GM12878 (cell line): ENCODE measurements at regions not wholly inside any gene's neighbourhood (a gene's known extent, or its start where the extent isn't known, plus 50 kb on each side); places are given as distances from the start of the nearest gene placed in this dataset.

Experiments used
- ATAC-seq: fragments of 200-7000 bp; cut with Tn5 transposase; 3 replicates; pipeline ENCODE4 v1.9.1; 2020; ENCODE audit warnings: mild to moderate bottlenecking, moderate library complexity
- BruUV-seq: library from RNA; stranded (reverse); fragments of 400-500 nt; replicated peaks from 2 replicates; lab custom pipeline; 2021; lab: Mats Ljungman, UMichigan
- CTCF ChIA-PET: fragments of 300-600 bp; sonication (Branson Sonifier 250); formaldehyde crosslinking; extraction: SDS; loops from one replicate; lab custom pipeline; 2021; ENCODE audit warnings: inconsistent platforms; lab: Yijun Ruan, JAX
- POLR2A ChIA-PET: fragments of 350-600 bp; formaldehyde crosslinking; extraction: SDS; loops from one replicate; lab custom pipeline; 2021; ENCODE audit warnings: inconsistent platforms; lab: Charles Lee
- RAD21 ChIA-PET: fragments of 300-600 bp; sonication (Branson Sonifier 250); formaldehyde crosslinking; loops from one replicate; lab custom pipeline; 2023; ENCODE audit warnings: antibody characterized with exemption; ENCODE audit not compliant: unreplicated experiment; lab: Charles Lee
- SMC1A ChIA-PET: fragments of 300-600 bp; sonication (Branson Sonifier 250); formaldehyde crosslinking; loops from one replicate; lab custom pipeline; 2023; ENCODE audit not compliant: unreplicated experiment, uncharacterized antibody; lab: Charles Lee
- DNase-seq: peaks from one replicate; pipeline ENCODE4 v3.0.0-alpha.2; 2011; ENCODE audit warnings: low read depth, low spot score
- FAIRE-seq: peaks from 3 replicates; lab custom pipeline; 2011; peaks lifted over from hg19 to GRCh38; lab: Jason Lieb, UNC
- H2AFZ ChIP-seq: 2 replicates; pipeline ENCODE4 v1.6.0; 2011; ENCODE audit warnings: low read depth, low read length, control low read depth; ENCODE audit not compliant: control insufficient read depth
- H3K27ac ChIP-seq: 2 replicates; pipeline ENCODE4 v1.5.1; 2011; ENCODE audit warnings: control low read depth; ENCODE audit not compliant: control insufficient read depth, insufficient read depth
- H3K27me3 ChIP-seq, 2 experiments: replicated peaks in 1 of 2; 2 replicates each; pipeline versions ENCODE4 v1.6.0 to v1.6.1; 2011; ENCODE audit warnings: low read length in 1 of 2; ENCODE audit not compliant: control insufficient read depth in 2 of 2, insufficient read depth in 2 of 2
- H3K36me3 ChIP-seq, 2 experiments: 2 replicates each; pipeline ENCODE4 v1.5.1; 2011; ENCODE audit warnings: low read length in 1 of 2; ENCODE audit not compliant: control insufficient read depth in 2 of 2, insufficient read depth in 2 of 2
- H3K4me1 ChIP-seq: 2 replicates; pipeline ENCODE4 v1.6.1; 2011; ENCODE audit warnings: mild to moderate bottlenecking, low read length, moderate library complexity, mixed read lengths; ENCODE audit not compliant: control insufficient read depth, insufficient read depth
- H3K4me2 ChIP-seq: 2 replicates; pipeline ENCODE4 v1.6.0; 2011; ENCODE audit warnings: control low read depth; ENCODE audit not compliant: control insufficient read depth, insufficient read depth
- H3K4me3 ChIP-seq: fragments of 200-600 bp; sonication (generic); 2 replicates; pipeline ENCODE4 v1.5.1; 2016
- H3K79me2 ChIP-seq: 2 replicates; pipeline ENCODE4 v1.6.0; 2011; ENCODE audit warnings: low read length; ENCODE audit not compliant: control insufficient read depth, insufficient read depth
- H3K9ac ChIP-seq: 2 replicates; pipeline ENCODE4 v1.8.0; 2011; ENCODE audit warnings: low read length, control low read depth, mixed read lengths; ENCODE audit not compliant: control insufficient read depth, insufficient read depth
- H3K9me3 ChIP-seq: replicated peaks from 3 replicates; pipeline ENCODE4 v1.5.1; 2011; ENCODE audit warnings: mild to moderate bottlenecking, low read length; ENCODE audit not compliant: control insufficient read depth, insufficient read depth
- H4K20me1 ChIP-seq: 2 replicates; pipeline ENCODE4 v1.6.0; 2011; ENCODE audit not compliant: control insufficient read depth, insufficient read depth
- CHD2 ChIP-seq: IDR thresholded peaks from 2 replicates; pipeline ENCODE4 v1.6.1; 2011; ENCODE audit warnings: low read depth, low read length, improper control_type of control experiment, borderline replicate concordance
- CHD4 ChIP-seq: fragments of 200-600 bp; sonication (generic); IDR thresholded peaks from 2 replicates; pipeline ENCODE4 v1.6.1; 2016; ENCODE audit warnings: mild to moderate bottlenecking
- CTCF ChIP-seq, 3 experiments: IDR thresholded peaks in 2 of 3; conservative IDR thresholded peaks in 1 of 3; 2 replicates each; pipeline ENCODE4 v1.5.1; 2011; ENCODE audit warnings: low read depth in 3 of 3, low read length in 3 of 3, mild to moderate bottlenecking in 3 of 3, control low read depth in 2 of 3, moderate library complexity in 2 of 3, inconsistent platforms in 1 of 3, mixed read lengths in 1 of 3; ENCODE audit not compliant: control insufficient read depth in 2 of 3, insufficient read depth in 1 of 3; ENCODE audit errors: extremely low read depth in 1 of 3
- EED ChIP-seq: sonication (generic); IDR thresholded peaks from 2 replicates; pipeline ENCODE4 v1.6.1; 2016; ENCODE audit warnings: antibody characterized with exemption, low read depth
- ESRRA ChIP-seq: IDR thresholded peaks from 2 replicates; pipeline ENCODE4 v1.6.1; 2012; ENCODE audit warnings: mild to moderate bottlenecking, low read length, improper control_type of control experiment
- EZH2 ChIP-seq: IDR thresholded peaks from 2 replicates; pipeline ENCODE4 v1.6.1; 2012; ENCODE audit warnings: low read depth, mild to moderate bottlenecking, control low read depth, inconsistent platforms, low read length, borderline replicate concordance; ENCODE audit not compliant: control insufficient read depth
- FOS ChIP-seq: IDR thresholded peaks from 3 replicates; pipeline ENCODE4 v1.6.1; 2011; ENCODE audit warnings: borderline replicate concordance; ENCODE audit not compliant: insufficient read length; ENCODE audit errors: extremely low read depth
- HDGF ChIP-seq: fragments of 450-650 bp; IDR thresholded peaks from 2 replicates; pipeline ENCODE4 v1.6.1; 2016; ENCODE audit warnings: antibody characterized with exemption
- JUND ChIP-seq: IDR thresholded peaks from 2 replicates; pipeline ENCODE4 v1.6.1; 2012; ENCODE audit warnings: low read depth, mild to moderate bottlenecking, low read length, improper control_type of control experiment, moderate library complexity
- POLR2A ChIP-seq: IDR thresholded peaks from 2 replicates; pipeline ENCODE4 v1.6.1; 2011; ENCODE audit warnings: low read depth, mild to moderate bottlenecking, low read length
- POLR2AphosphoS2 ChIP-seq: IDR thresholded peaks from 2 replicates; pipeline ENCODE4 v1.6.1; 2011; ENCODE audit warnings: low read depth, mild to moderate bottlenecking, low read length, improper control_type of control experiment, moderate library complexity
- RFX5 ChIP-seq: IDR thresholded peaks from 2 replicates; pipeline ENCODE4 v1.6.1; 2011; ENCODE audit warnings: low read depth, low read length, improper control_type of control experiment
- SIX5 ChIP-seq: IDR thresholded peaks from 2 replicates; pipeline ENCODE4 v1.6.1; 2011; ENCODE audit warnings: mild to moderate bottlenecking, low read depth, low read length, moderate library complexity; ENCODE audit not compliant: severe bottlenecking
- TCF3 ChIP-seq: IDR thresholded peaks from 2 replicates; pipeline ENCODE4 v1.6.1; 2012; ENCODE audit warnings: low read depth, mild to moderate bottlenecking, low read length, borderline replicate concordance; ENCODE audit not compliant: insufficient read depth
- ZBED1 ChIP-seq: IDR thresholded peaks from 2 replicates; pipeline ENCODE4 v1.6.1; 2016; ENCODE audit warnings: borderline replicate concordance
- ZBTB11 ChIP-seq: fragments of 450-650 bp; formaldehyde crosslinking; IDR thresholded peaks from 2 replicates; pipeline ENCODE4 v1.5.0; 2022; ENCODE audit warnings: mild to moderate bottlenecking, missing genetic modification characterization
- WGBS: methylation state at CpG from one replicate; pipeline ENCODE4 v1.1.6; 2016; ENCODE audit warnings: low lambda C conversion rate; ENCODE audit not compliant: insufficient replicate concordance, insufficient coverage; ENCODE audit errors: missing lambda C conversion rate; 5-methylcytosine and 5-hydroxymethylcytosine counted together
- in situ Hi-C: fragments of 300-500 bp; cut with MboI; formaldehyde crosslinking; loops from 9 replicates; pipeline ENCODE4 v1.14.3; 2018; ENCODE audit warnings: mixed read lengths
- intact Hi-C: fragments of 100-400 bp; cut with micrococcal nuclease; formaldehyde crosslinking; loops from one replicate; pipeline ENCODE4 v1.14.2; 2022; ENCODE audit not compliant: unreplicated experiment

- SMC1A ChIA-PET, result no interaction called here
Measured at GRCh38 chr10:118978998-118979350, 50.5 kb upstream of the NANOS1 start.

More at GRCh38 chr10:118978998-118979350, 50.5 kb upstream of the NANOS1 start:
- Histone ChIP-seq H3K4me1 (peaks cover 5% of the 10 kb centered on the region), H3K36me3 (no peaks in the 10 kb centered on the region), H3K4me3 (no peak overlapping the region), H4K20me1 (no peaks in the 10 kb centered on the region), H2AFZ (no peak overlapping the region), H3K9me3 (no peaks in the 10 kb centered on the region; the same call in 2 of the 3 replicates), H3K27me3 (no peaks in the 10 kb centered on the region; a peak in 1 of 4 replicates), H3K79me2 (no peaks in the 10 kb centered on the region), H3K27ac (no peak overlapping the region), H3K9ac (no peak overlapping the region), H3K4me2 (no peak overlapping the region)
- FAIRE-seq, result no peak
- 68% methylated on average over 6 of the region's 6 CpGs for WGBS
- ChIA-PET CTCF (no interaction called here), RAD21 (no interaction called here), POLR2A (no interaction called here)
- TF ChIP-seq CHD4 (no peak), FOS (no peak), EZH2 (no peak), POLR2A (no peak), CTCF (IDR thresholded peaks at IDR 0.05 in 2 of 3, conservative IDR thresholded peaks at IDR 0.05 in 1 of 3; ENCODE audit: control insufficient read depth in 2 of 3, extremely low read depth in 1 of 3, insufficient read depth in 1 of 3, low read depth in 3 of 3, low read length in 3 of 3) (no peak), SIX5 (no peak), CHD2 (no peak), ESRRA (no peak), HDGF (no peak), POLR2AphosphoS2 (no peak), ZBED1 (no peak), ZBTB11 (CRISPR knock-in tag) (no peak), TCF3 (no peak), JUND (no peak), EED (no peak), RFX5 (no peak)
- BruUV-seq, result no TSS peak
- DNase-seq, result no peak
- in situ Hi-C loops, result no loop called here
- intact Hi-C loops, result no loop called here
- no peak for ATAC-seq
